ENCODE measurements at regions not wholly inside any gene's neighbourhood (a gene's known extent, or its start where the extent isn't known, plus 50 kb on each side); places are given as distances from the start of the nearest gene placed in this dataset.

DNA sequence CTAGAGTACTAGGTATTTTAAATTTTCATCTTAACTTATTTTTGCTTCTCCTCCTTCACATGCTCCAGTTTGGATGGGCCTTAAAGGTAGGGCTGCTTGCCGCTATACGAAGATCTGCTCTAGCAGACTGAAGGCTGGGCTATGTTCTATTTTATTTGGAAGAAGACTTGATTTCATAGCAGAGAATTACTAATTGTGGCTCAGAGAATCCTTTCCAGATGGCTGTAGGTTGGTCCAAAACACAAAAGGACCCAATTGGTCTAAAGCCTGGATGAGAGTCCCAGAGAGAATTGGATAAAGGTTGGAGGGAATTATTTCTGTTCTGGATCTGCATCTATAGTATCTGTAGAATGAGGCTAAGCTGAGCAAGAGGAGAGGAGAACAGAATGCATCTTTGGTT, 719.4 kb upstream of the PTBP2 start:
- WGBS, 2 experiments (ENCODE audit: extremely low coverage in 1 of 2, insufficient coverage in 1 of 2, insufficient read length in 1 of 2, insufficient replicate concordance in 2 of 2, low coverage in 1 of 2, low lambda C conversion rate in 2 of 2, missing lambda C conversion rate in 1 of 2) = 100% methylated on average over 2 of the region's 2 CpGs; no CpG with 5 or more reads in 1 of the 2 experiments
- POLR2A ChIA-PET (ENCODE audit: partially characterized antibody) = no interaction called here
- peak overlapping the region; percentile 27; the same call in 1 of the 2 replicates for H2BK5ac ChIP-seq (ENCODE audit: low read depth, low read length)

More for the DNA sequence above, 719.4 kb upstream of the PTBP2 start:
- Histone ChIP-seq H3K9ac (replicated peaks in 1 of 4; ENCODE audit: extremely low read depth in 1 of 4, low read depth in 3 of 4, low read length in 3 of 4) (no peak overlapping the region), H4K5ac (ENCODE audit: insufficient read length, low read depth, low read length) (peak overlapping the region; percentile 51), H3K4me1 (replicated peaks in 1 of 4; ENCODE audit: control insufficient read depth in 3 of 4, insufficient read depth in 4 of 4, low read length in 3 of 4) (peaks cover 0 to 14% (median 0%) of the 10 kb centered on the region in 4 experiments; a peak in 1 of 7 replicates), H3K4me2 (ENCODE audit: insufficient read depth in 1 of 2, low read depth in 2 of 2, low read length in 2 of 2) (no peak overlapping the region), H2BK15ac (ENCODE audit: low read length) (no peak overlapping the region), H4K20me1 (replicated peaks in 1 of 2; ENCODE audit: control insufficient read depth in 1 of 2, insufficient read depth in 2 of 2, low read length in 2 of 2) (no peaks in the 10 kb centered on the region), H4K91ac (replicated peaks; ENCODE audit: insufficient read length, low read length) (no peak overlapping the region), H3K79me2 (ENCODE audit: control insufficient read depth in 1 of 2, insufficient read depth in 2 of 2, low read length in 2 of 2) (no peaks in the 10 kb centered on the region), H3K56ac (replicated peaks; ENCODE audit: insufficient read length, low read depth, low read length) (no peak overlapping the region), H3K9me3 (ENCODE audit: insufficient read depth in 2 of 2, low read depth in 1 of 2, low read length in 1 of 2) (peaks cover 0 to 7% of the 10 kb centered on the region in 2 experiments; a peak in 1 of 4 replicates), H2AFZ (ENCODE audit: low read length) (0 out of 2 replicates have a peak overlapping the region, but pooled peaks have one; percentile 34), H2BK20ac (ENCODE audit: low read length) (no peak overlapping the region), H3K27ac (ENCODE audit: low read depth, low read length) (no peak overlapping the region), H3K36me3 (ENCODE audit: control insufficient read depth in 2 of 4, insufficient read depth in 4 of 4, low read length in 3 of 4) (peaks cover 0 to 9% (median 2%) of the 10 kb centered on the region in 4 experiments; a peak in 4 of 8 replicates), H4K8ac (ENCODE audit: extremely low read depth, insufficient read depth, low read length) (no peak overlapping the region), H3K79me1 (ENCODE audit: low read depth, low read length) (no peaks in the 10 kb centered on the region), H3K14ac (ENCODE audit: insufficient read length) (no peak overlapping the region), H3K18ac (ENCODE audit: extremely low read depth, low read length) (no peak overlapping the region), H2BK120ac (replicated peaks; ENCODE audit: low read depth, low read length) (peak overlapping the region; percentile 44), H3K4ac (replicated peaks; ENCODE audit: insufficient read length, low read depth, low read length) (peak overlapping the region; percentile 36), H3K23me2 (ENCODE audit: low read depth, low read length) (no peaks in the 10 kb centered on the region), H2AK5ac (ENCODE audit: low read depth, low read length) (no peak overlapping the region), H3K23ac (ENCODE audit: insufficient read length) (no peak overlapping the region), H3K4me3 (ENCODE audit: extremely low read depth in 1 of 4, insufficient read depth in 2 of 4, low read depth in 3 of 4, low read length in 4 of 4) (no peak overlapping the region), H2BK12ac (ENCODE audit: low read depth, low read length) (no peak overlapping the region), H3K27me3 (replicated peaks in 1 of 4; ENCODE audit: control insufficient read depth in 3 of 4, extremely low read depth in 1 of 4, insufficient read depth in 3 of 4, low read length in 3 of 4) (no peaks in the 10 kb centered on the region)
- DNase-seq (ENCODE audit: low read depth in 1 of 2, low spot score in 2 of 2) (no peak), FAIRE-seq (no peak)
- TF ChIP-seq SP2 (IDR thresholded peaks at IDR 0.05; ENCODE audit: low read length) (no peak), CBX8 (IDR thresholded peaks at IDR 0.05; ENCODE audit: borderline replicate concordance, low read depth, low read length) (no peak), TEAD4 (IDR thresholded peaks at IDR 0.05; ENCODE audit: low read depth, low read length) (no peak), SIX5 (IDR thresholded peaks at IDR 0.05; ENCODE audit: low read depth, low read length) (no peak), CHD2 (IDR thresholded peaks at IDR 0.05; ENCODE audit: low read length) (no peak)
- CTCF ChIA-PET (ENCODE audit: partially characterized antibody) = no interaction called here

All from H1 (cell line).